ENCODE measurements at regions not wholly inside any gene's neighbourhood (a gene's known extent, or its start where the extent isn't known, plus 50 kb on each side); places are given as distances from the start of the nearest gene placed in this dataset.

GRCh38 chr3:64464955-64465354 is 222.8 kb downstream of the ADAMTS9 start:
- DNase-seq (ENCODE audit: low spot score), result no peak

GRCh38 chr3:64463981-64464380 is 223.8 kb downstream of the ADAMTS9 start:
- no peak for DNase-seq (ENCODE audit: low spot score)

GRCh38 chr3:64462203-64462602 is 225.6 kb downstream of the ADAMTS9 start:
- DNase-seq (ENCODE audit: low spot score), result no peak

- DNase-seq (ENCODE audit: low spot score), result no peak
Measured at GRCh38 chr3:64460877-64461276, 226.9 kb downstream of the ADAMTS9 start.

GRCh38 chr3:64460141-64460730 is 227.6 kb downstream of the ADAMTS9 start:
- no peak for DNase-seq (ENCODE audit: low spot score)

- DNase-seq (ENCODE audit: low spot score), result no peak
Measured at GRCh38 chr3:64459711-64460110, 228.1 kb downstream of the ADAMTS9 start.

GRCh38 chr3:64457811-64458210 is 230.0 kb downstream of the ADAMTS9 start:
- no peak for DNase-seq (ENCODE audit: low spot score)

- DNase-seq (ENCODE audit: low spot score), result no peak
Measured at GRCh38 chr3:64456674-64457073, 231.1 kb downstream of the ADAMTS9 start.

- DNase-seq (ENCODE audit: low spot score), result no peak
Measured at GRCh38 chr3:64455351-64455750, 230.1 kb upstream of the PRICKLE2 start.

GRCh38 chr3:64454768-64455167 is 229.5 kb upstream of the PRICKLE2 start:
- no peak for DNase-seq (ENCODE audit: low spot score)

GRCh38 chr3:64454179-64454578 is 228.9 kb upstream of the PRICKLE2 start:
- no peak for DNase-seq (ENCODE audit: low spot score)

GRCh38 chr3:64451283-64452012 is 226.2 kb upstream of the PRICKLE2 start:
- no peak for DNase-seq (ENCODE audit: low spot score)

GRCh38 chr3:64450396-64450956 is 225.2 kb upstream of the PRICKLE2 start:
- no peak for DNase-seq (ENCODE audit: low spot score)

GRCh38 chr3:64449026-64449425 is 223.8 kb upstream of the PRICKLE2 start:
- DNase-seq (ENCODE audit: low spot score), result no peak

GRCh38 chr3:64445944-64446300 is 220.7 kb upstream of the PRICKLE2 start:
- no peak for DNase-seq (ENCODE audit: low spot score)

GRCh38 chr3:64445109-64445943 is 220.1 kb upstream of the PRICKLE2 start:
- DNase-seq (ENCODE audit: low spot score), result peak; percentile 86

GRCh38 chr3:64444490-64445108 is 219.3 kb upstream of the PRICKLE2 start:
- no peak for DNase-seq (ENCODE audit: low spot score)

- no peak for DNase-seq (ENCODE audit: low spot score)
Measured at GRCh38 chr3:64443546-64444381, 218.5 kb upstream of the PRICKLE2 start.

- no peak for DNase-seq (ENCODE audit: low spot score)
Measured at GRCh38 chr3:64441861-64442260, 216.6 kb upstream of the PRICKLE2 start.

GRCh38 chr3:64440498-64440897 is 215.2 kb upstream of the PRICKLE2 start:
- no peak for DNase-seq (ENCODE audit: low spot score)

GRCh38 chr3:64438812-64439211 is 213.5 kb upstream of the PRICKLE2 start:
- no peak for DNase-seq (ENCODE audit: low spot score)

Measured in HuH-7.5 (cell line).